GM21367 (cell line): ENCODE measurements at regions not wholly inside any gene's neighbourhood (a gene's known extent, or its start where the extent isn't known, plus 50 kb on each side); places are given as distances from the start of the nearest gene placed in this dataset.

ENCODE experiments used
- ATAC-seq: cut with Tn5 transposase; IDR thresholded peaks from one replicate; pipeline ENCODE4 v1.9.1; 2021; ENCODE audit not compliant: unreplicated experiment

DNA sequence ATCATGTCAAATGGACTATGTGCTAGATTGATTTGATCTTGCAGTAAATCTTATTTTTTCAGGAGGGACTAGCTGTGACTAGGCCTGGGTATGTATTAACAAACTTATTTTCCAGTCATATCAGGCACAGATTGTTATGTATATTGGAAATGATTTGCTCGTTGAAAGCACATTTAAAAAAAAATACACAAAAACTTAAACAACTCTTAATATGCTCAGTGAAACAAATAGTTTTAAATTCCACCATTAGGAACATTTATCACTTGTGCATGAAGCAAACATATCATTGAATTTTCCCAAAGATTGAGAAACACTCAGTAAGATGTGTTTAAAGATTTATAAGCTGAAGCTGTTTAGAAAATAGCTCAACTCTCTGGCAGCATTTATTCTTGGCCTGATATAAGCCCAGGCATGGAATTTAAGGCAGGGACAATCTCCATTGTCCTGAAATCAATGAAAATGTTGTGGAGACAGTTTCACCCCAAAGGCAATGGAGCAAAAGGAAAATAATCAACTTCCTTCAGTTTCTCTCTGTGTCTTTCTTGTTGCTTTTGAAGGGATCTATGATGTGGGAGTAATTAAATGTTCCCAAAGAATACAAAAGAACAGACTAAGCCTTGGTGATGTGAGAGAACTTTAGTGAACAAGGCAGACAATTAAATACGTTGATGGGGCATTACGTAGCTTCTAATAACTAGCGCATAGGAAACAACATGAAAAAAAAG is 250.3 kb downstream of the GPR37 start:
- ATAC-seq = no peak

DNA sequence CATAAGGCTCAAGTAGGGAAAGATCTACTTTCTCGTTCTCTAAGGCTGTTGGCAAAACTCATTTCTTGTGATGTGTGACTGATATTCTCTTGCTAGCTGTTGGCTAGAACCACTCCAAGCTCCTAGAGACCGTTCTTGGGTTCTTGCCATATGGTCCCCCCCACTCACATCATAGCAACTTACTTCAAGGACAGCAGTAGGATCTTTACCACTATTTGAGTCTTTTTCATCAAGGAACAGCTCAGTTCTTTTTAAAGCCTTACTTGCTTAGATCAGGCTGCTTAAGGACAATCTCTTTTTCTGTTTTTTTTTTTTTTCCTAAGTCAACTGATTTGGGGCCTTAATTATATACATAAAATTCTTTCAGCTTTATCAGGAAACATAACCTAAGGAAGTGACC is 251.1 kb downstream of the GPR37 start:
- ATAC-seq = no peak

DNA sequence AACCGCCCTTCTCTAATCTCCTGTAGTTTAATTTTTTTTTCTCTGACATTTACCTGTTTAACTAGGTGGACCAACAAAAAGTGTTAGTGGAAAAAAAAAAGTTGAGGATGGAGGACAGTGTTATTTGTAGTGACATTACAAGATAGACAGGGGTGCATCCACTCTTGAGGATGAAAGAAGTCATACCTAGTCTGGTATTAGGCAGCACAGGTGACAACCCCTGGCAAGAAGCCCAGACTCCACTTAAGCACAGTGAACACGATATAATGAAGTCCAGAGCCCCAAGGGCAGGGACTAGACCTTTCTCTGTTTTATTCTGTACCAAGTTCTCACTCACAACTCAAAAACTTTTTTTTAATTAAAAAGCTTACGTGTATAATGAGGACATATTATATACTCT is 268.4 kb downstream of the GPR37 start:
- ATAC-seq = no peak

DNA sequence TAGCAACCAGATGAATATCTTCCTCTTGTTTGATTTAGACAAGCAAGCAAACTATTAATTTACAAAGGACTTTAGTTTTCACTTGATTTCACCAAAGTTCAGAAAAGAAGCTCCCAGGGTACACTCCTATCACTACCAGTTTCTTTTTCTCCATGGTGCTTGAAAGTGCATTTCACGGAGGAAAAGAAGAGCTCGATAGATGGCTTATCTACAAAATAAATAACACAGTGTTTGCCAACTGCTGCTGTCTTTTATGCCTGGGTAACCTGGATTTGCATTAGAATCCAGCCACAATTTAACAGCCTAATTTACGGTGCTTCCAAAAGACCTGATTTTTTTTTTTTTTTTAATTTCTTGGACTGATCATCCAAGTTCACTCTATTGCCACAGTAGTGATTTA is 275.7 kb downstream of the GPR37 start:
- ATAC-seq = no peak

DNA sequence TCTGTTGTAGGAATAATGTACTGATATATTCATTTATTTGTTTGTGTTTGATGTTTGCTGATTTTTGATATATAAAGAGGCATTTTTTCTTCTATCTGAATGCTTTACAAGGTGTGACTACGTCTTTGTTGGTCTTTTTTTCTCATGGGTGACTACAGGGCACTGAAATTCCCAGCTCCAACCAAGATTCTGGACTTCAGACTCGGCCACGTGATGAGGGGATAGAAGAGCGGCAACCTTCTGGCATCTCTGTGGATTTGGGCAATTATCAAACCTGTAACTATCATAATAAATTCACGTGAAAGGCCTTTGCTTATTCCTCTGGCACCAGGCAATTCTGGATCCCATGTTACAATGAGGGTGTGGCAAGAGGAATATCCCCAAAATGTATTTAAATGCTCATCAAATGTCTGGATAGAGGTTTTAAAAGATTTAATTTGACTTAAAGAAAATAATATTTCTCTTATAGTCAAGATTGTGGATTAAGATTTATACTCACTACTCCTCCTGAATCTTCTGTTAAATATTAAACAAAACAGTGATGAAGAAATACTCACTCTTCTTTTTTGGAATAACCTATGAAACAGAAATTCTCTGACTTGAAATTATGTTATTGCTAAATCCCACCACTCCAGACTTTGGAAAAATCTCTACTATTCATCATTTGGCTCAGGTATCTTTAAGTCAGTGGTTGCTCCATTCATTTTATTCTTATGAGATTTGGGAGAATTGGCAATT is 276.3 kb downstream of the GPR37 start:
- no peak for ATAC-seq

DNA sequence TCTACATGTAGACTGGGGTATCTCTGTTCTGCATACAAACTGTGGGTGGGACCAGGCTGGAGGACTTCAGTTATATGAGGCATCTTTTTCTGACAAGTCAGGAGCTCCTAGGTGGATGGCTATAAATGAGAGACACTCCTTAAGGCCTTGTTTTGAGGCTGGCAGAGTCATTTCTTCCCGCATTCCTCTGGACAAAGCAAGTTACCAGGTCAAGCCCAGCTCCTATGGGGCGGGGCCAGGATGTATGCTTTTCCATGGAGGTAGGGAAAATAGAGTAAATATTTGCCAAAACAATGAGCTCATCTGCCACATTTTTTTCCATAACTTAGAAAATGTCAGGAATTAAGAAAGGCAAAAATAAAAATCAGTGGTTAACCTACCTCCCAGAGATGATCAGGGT is 283.4 kb downstream of the GPR37 start:
- ATAC-seq = no peak

DNA sequence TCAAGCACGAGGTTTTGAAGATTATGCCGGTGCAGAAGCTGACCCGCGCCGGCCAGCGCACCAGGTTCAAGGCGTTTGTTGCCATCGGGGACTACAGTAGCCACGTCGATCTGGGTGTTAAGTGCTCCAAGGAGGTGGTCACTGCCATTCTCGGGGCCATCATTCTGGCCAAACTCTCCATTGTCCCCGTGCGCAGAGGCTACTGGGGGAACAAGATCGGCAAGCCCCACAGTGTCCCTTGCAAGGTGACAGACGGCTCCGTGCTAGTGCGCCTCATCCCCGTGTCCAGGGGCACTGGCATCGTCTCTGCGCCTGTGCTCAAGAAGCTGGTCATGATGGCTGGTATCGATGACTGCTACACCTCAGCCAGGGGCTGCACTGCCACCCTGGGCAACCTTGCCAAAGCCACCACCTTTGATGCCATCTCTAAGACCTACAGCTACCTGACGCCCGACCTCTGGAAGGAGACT is 284.7 kb downstream of the GPR37 start:
- ATAC-seq = no peak

DNA sequence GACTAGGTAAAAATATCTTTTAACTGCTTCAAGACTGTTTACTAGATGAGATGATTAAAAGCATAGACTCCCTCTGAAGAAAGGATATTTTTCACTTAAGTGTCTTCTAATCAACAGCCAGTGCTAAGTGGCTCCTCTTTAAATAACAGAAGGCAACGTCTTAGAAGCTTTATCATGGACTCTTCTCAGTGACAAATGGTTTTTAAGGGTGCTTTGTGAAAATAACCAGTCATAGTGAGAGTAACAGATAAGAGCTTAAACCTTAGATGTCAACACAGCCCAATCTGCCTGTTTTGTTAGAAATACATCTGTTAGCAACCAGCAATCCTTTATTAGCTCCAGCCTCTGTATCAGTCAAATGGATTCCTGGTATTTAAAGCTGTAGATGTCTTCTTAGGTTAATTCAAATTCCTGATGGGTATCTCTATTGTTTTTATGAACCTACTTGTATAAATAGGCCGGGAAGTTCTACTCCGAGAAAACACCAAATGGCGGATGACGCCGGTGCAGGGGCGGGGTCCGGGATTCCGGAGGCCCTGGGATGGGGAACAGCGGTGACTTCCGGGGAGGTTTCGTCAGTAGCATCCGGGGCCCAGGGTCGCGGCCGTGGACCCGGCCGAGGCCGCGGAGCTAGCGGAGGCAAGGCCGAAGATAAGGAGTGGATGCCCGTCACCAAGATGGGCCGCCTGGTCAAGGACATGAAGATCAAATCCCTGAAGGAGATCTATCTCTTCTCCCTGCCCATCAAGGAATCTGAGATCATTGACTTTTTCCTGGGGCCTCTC is 285.4 kb downstream of the GPR37 start:
- ATAC-seq = no peak

DNA sequence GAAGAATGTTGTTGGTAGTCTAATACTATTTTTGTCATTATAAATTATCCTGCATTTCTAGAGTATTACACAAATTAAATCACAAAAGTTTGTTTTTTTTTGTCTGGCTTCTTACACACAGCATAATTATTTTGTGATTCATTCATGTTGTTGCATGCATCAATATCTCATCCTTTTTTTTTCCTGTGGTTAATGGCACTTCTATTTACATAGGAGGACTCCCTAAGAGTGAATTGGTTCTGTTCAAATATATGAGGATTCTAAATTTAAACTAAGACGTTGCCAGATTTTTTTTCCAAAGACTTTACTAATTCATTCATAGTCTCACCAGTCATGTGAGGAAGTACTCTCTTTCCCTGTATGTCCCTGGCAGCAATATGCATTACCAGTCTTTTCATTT is 303.3 kb downstream of the GPR37 start:
- no peak for ATAC-seq

DNA sequence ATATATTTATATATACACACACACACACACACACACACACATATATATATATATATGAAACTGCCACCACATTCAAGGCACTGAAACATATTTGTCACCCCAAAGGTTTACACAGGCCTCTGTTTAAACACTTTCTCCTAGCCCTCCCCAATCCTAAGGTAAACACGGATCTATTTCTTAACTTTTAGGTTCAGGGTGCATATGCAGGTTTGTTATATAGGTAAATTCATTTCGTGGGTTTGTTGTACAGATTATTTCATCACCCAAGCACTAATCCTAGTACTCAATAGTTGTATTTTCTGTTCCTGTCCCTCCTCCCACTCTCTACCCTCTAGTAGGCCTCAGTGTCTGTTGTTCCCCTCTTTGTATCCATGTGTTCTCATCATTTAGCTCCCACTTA is 305.0 kb downstream of the GPR37 start:
- ATAC-seq = no peak

DNA sequence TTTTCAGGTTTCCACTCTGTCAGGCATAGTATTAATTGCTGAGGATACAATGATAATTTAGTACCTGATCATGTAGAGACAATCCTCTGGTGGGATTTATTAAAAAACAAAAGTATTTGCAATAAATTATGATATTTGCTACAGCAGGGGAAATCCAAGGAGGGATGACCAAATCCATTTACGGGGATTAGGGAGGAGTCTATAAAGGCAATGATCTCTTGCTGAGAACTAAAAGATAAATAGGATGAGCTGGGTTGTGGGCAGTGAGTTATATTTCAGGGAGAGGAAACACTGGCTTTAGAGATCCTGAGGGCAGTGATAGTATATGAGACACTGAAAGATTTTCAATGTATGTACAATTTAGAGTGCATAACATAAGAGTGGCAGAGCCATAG is 305.5 kb downstream of the GPR37 start:
- no peak for ATAC-seq

DNA sequence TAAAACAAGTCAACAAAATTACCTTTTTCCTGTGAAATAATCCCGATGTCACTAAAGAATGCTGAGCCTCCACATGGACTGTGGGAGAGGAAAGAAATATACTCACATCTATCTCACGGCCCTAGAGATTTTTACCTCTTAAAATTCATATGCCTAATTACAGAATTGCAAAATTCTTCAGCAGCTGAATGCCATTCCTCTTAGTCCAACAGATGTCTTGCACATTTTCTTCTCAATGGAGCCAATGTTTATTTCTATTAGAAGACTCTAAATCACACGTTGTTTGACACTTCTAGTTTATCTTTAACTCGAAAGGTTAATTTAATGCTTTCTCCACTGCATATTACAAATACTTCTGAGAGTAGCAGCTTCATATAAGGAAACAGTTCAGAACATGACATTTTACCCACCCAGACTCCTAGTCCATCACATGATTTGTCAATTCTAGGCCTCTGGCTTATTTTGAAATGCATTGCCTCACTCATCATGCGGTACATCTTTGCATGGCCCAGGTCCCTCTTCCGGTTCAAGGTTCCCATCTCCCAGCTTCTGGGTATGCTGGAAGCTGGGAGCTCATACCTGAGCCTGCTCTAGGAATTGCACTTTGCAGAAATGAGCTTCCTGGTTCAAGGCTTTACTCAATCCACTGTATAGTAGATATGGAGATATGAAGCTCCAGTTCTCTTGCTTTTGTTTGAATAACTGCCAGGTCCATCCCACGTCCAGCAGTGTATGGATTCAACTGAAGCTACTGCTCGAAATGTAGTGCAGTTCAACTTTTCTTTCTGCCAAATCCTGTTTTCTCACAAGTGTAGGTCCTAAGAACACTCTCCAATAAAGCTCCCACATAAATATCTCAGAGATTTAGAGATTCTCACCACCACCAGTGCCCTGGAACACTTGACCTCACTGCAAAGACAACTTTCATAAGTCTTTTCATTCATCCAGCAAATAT is 306.2 kb downstream of the GPR37 start:
- no peak for ATAC-seq

DNA sequence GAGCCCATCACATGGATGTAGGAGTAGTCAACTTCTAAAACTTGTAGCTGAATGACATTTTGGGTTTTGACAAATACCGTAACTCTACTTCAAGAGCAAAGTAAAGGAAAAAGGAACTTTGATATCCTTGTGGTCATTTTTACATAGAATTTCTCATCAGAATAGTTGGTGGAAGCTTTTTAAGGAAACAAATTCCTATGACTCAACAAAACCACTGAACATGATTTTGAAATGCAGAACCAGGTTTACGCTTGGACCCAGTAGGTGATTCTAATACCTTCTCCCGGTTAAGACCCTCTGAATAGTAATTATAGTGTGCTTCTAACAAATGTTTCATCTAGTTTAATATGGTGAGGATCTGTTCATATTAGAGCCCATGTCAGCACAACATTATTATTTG is 307.8 kb downstream of the GPR37 start:
- no peak for ATAC-seq

DNA sequence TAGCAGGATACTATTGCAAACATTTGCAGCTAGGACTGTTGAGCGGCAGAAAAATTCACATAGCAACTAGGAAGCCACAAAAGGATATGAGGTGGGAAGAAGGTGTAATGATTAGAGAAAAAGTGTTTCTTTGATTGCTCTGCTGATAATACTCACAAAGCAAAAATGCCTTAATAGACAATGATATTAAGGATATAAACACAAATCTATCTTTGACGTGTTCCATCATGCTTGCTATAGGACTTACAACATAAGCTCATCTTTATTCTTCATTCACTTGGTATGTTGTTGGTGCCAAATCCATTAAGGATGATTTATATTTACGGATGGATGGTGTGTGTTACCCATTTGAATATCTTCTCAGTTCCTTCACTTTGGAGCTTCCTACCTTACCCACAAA is 309.3 kb downstream of the GPR37 start:
- ATAC-seq = no peak

DNA sequence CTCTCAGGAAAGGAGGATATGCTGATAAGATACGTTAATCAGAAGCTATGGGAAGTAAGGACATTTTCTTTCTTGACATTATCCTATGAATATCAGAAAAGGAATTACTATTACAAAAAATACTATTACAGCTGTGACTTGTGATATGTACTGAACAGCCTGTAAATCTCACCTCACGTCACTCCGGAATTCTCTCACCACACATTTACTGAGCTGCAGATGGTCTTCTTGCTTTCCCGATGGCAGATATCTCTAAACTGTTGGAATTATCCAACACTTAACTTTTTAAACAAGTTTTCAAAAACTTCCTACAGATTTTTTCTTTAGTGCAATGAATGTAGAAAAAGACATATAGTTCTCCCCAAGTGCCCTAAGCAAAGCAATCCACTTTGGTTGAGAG is 313.4 kb downstream of the GPR37 start:
- no peak for ATAC-seq

DNA sequence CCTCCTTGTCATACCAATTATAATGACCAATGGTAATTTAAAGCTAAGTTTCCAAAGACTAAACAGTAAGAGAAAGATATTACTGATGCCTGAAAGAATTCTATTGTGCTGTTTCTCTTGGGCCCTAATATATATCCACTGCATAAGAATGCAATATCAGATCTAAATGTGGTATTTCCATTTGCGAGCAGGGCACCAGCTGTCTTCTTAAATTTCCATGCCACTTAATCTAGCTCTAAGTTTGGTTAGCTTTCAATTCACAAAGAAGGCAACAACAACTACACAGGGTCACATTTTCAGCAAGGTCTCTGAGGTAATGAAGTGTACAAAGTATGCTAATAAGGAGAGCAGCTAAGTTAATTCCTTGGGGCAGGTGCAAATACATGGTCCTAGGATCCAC is 315.7 kb downstream of the GPR37 start:
- no peak for ATAC-seq

DNA sequence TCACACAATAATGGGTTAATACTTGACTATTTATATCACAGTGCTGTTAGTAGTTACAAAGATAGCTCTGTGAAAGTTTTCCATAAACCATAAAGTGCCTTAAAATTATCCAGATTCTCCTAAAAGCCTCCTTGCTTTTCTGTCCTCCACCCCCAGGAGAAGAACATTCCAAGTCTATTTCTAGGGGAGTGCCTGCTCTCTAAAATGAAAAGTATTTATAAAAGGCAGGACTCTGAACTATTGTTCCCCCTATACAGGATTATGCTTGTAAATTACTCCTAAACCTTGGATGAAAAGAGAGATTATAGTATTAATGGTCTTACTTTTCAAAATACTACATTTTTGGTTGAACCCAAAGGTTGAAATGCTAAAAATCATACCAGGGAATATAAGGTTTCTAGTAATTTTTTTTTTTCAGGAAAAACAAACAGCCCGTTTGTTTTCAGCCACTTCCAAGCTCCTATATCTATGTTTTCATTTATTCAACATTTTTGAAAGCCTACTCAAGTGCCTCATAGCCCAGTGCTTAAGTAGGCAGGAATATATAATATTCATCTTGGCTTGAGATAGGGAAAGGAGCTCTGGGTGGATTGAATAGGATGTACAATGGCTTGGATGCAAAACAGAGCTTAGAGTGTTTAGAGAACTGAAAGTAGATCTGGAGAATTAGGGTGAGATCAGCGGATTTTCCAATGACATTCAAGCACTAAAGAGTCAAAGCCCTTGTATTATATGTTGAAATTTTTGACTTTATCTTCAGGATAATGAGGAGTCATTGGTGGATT is 320.7 kb downstream of the GPR37 start:
- ATAC-seq = no peak

DNA sequence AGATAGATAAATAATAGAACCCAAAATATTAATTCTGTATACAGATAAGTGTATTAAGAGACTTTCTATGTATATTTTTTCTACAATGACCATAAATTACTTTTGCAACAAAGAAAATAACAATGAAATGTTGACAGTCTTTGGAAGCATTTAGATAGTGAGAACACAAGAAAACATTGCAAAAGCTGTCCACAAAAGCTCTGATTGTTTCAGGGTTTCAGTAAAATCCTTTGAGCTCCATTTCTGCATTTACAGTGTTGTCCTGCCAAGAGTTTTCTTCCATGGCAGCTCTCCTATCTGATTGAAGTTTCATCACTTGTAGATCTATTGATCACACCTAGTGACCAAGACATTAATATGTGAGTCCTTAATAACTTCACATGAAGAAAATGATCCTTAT is 321.8 kb downstream of the GPR37 start:
- ATAC-seq = no peak

DNA sequence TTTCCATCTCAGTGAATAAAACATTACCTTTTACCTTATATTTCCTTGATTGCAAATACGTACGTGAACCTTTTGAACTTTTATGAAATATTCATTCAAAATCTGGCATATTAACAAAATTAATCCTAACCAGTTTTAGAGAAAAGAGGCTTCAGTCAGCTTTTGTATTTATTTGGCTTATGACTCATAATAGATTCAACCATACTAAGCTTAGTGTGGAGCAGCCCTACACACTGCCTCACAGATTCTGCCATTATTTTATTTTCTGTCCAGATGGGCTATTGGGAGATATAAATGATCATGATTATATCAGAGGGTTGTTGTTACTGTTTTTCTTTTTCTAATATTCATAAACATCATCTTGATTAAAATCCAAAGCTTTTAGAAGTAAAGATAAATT is 325.5 kb downstream of the GPR37 start:
- no peak for ATAC-seq

DNA sequence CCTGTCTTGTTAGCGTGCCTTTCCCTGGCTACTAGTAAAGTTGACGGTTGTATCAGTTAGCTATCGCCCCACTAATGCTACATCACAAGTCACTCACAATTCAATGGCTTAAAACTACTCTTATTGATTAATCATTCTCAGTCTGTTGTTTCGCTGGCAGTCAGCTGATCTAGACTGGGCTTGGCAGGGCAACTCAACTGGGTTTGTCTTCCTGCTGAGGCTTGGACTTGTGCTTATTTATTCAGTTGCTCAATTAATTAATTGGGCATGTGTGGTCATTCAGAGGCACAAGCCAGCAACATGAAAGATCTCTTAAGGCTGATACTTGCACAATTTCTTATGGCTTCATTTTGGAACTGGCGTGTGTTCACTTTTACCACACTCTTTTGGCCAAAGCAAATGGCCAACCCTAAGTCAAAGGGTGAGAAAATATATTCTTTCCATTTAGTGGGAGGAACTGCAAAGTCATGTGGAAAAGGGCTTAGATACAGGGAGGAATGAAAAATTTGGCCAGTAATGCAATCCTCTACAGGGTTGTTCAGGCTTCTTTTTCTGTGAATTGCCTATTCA is 333.5 kb downstream of the GPR37 start:
- ATAC-seq = no peak
